GM21360 (cell line): ENCODE measurements at regions not wholly inside any gene's neighbourhood (a gene's known extent, or its start where the extent isn't known, plus 50 kb on each side); places are given as distances from the start of the nearest gene placed in this dataset.
A peak's percentile ranks its signal among the peaks of the same experiment; 100 is the strongest.
"Not testable (repeated sequence)": the region's sequence is repeated elsewhere in the genome, so short reads cannot be mapped to it uniquely, and the experiment has no call there.

ENCODE experiments used
- ATAC-seq: cut with Tn5 transposase; IDR thresholded peaks from one replicate; pipeline ENCODE4 v1.9.1; 2021; ENCODE audit warnings: mild to moderate bottlenecking, moderate library complexity; ENCODE audit not compliant: unreplicated experiment

DNA sequence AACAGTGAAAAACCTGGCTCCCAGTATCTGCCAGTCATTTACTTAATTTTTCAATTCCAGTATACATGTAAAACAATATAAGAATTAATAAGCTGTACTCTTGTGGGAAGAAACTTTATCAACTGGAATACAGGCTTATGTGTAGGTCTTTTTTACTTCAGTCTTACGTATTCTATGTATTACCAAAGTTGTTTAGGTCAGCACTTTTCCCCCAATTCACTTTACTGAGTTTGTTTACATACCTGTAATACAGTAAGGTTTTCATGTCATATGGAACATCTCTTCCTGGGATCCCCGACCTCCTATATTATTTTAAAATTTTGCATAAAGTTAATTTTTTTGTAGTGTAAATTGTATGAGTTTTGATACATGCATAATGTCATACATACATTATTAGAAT lies 181.8 kb upstream of the OLFM3 start:
- ATAC-seq = no peak

- peak; percentile 94 for ATAC-seq
These were observed 177.6 kb upstream of the OLFM3 start for GRCh38 chr1:102174259-102174863.

GRCh38 chr1:102172200-102172599 lies 175.5 kb upstream of the OLFM3 start:
- no peak for ATAC-seq

GRCh38 chr1:102163799-102164198 lies 167.1 kb upstream of the OLFM3 start:
- ATAC-seq = no peak

GRCh38 chr1:102151242-102151641 lies 154.5 kb upstream of the OLFM3 start:
- ATAC-seq = no peak

DNA sequence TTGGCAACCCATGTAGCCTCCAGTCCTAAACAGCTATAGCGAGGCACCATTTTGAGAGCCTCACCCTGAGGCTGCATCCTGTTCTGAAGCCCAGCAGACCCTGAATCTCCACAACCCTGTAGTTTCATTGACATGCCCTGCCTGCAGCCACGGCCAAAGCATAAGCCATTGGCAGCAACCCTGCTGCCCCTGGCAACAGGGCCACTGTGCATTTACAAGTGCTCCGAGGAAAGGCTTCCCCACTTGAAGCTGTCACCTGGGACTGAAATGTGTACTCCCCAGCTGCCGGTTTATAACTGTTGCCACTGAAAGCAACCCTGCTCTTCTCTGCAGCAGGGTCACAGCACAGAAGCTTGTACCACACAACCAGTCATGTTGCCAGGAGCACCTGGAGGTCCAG lies 124.2 kb upstream of the OLFM3 start:
- ATAC-seq = no peak

GRCh38 chr1:102118150-102118549 lies 121.4 kb upstream of the OLFM3 start:
- no peak for ATAC-seq

DNA sequence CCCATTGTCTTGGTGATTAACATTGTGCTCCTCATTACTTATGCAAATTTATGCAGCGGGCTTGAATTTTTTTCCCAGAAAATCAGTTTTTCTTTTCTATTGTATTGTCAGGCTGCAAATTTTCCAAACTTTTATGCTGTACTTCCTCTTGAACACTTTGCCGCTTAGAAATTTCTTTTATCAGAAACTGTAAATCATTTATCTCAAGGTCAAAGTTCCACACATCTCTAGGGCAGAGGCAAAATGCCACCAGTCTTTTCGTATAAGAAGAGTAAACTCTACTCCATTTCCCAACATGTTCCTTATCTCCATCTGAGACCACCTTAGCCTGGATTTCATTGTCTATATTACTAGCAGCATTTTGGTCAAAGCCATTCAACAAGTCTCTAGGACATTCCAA lies 113.9 kb upstream of the OLFM3 start:
- no peak for ATAC-seq

DNA sequence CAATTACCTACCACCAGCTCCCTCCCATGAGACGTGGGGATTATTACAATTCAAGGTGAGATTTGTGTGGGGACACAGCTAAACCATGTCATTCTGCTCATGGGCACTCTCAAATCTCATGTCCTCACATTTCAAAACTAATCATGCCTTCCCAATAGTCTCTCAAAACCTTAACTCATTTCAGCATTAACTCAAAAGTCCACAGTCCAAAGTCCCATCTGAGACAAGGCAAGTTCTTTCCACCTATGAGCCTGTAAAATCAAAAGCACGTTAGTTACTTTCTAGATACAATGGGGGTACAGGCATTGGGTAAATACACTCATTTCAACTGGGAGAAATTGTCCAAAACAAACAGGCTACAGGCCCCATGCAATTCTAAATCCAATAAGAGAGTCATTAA lies 112.8 kb upstream of the OLFM3 start:
- not testable (repeated sequence) for ATAC-seq

DNA sequence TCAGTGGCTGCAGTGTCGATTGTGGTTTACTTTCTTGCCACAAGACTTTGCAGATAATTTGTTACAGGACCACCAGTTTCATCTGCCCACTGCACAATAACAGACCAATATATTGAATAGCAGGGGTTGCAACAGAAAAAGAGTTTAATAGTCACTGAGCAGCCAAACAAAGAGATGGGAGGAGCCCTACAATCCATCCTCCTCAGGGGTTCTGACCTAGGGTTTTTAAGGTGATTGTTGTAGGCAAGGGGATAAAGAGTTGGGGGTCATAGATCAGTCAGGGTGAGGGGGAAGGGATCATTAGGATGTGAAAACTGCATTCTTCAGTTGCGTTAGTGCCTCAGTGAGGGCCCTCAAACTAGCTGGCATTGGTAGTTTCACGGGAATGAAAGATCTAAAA lies 110.7 kb upstream of the OLFM3 start:
- ATAC-seq = no peak

- ATAC-seq = no peak
These were observed 109.3 kb upstream of the OLFM3 start for GRCh38 chr1:102105931-102106550.

GRCh38 chr1:102103646-102104045 lies 106.9 kb upstream of the OLFM3 start:
- ATAC-seq = no peak

DNA sequence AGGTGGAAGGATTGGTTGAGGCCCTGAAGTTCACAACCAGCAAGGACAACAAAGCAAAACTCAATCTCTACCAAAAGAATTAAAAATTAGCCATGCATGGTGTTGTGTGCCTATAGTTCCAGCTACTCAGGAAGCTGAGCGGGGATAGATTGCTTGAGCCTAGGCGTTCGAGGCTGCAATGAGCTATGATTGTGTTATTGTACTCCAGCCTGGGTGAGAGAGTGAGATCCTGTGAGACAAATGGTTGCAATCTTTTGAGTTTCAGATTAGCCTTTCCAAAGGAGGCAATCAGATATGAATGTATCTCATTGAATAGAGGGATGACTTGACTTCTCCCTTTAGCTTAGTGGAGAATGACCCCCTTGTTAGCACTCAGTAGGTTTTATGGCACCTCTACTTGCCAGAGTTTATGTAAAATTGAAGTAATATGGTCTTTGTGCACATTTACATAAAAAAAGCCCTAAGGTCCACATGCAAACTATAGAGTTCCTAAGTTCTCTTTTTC lies 105.6 kb upstream of the OLFM3 start:
- no peak for ATAC-seq

GRCh38 chr1:102100666-102101065 lies 103.9 kb upstream of the OLFM3 start:
- ATAC-seq = no peak

DNA sequence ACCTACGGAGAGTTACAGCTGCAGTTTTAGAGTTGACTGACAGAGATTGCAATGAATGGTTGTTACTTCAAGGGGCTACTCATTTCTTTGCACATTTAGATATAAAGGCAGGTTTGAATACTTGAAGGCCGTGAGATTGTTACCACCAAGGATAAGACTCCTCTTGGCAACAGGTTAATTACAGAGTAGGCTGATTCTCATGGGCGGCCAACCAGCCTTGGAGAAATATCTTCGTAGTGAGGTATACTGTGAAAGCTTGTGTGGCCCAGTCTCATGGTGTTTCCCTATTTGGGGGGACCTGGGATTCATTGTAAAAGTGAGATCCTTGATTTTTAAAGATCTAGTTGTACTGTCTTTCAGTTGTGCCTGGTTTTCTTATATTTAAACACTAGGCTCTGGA lies 103.2 kb upstream of the OLFM3 start:
- ATAC-seq = no peak

DNA sequence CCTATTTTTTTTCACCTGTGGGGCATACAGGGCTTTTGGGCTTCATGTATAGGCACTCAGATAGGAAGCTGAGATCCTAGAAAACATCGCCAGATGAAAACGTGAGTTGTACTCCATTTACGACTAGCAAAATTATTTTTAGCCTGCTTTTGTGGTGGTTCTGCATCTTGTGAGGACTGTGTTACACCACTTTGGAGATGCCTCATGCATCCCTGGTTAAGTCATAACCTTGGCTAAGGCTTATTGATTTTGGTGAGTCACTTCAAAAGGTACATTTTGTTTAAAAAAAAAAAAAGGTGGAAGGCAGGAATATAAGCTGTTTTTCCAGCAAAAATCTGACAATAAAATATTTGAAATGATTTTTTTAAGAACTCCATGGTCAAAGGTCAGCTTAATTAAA lies 101.8 kb upstream of the OLFM3 start:
- ATAC-seq = no peak

DNA sequence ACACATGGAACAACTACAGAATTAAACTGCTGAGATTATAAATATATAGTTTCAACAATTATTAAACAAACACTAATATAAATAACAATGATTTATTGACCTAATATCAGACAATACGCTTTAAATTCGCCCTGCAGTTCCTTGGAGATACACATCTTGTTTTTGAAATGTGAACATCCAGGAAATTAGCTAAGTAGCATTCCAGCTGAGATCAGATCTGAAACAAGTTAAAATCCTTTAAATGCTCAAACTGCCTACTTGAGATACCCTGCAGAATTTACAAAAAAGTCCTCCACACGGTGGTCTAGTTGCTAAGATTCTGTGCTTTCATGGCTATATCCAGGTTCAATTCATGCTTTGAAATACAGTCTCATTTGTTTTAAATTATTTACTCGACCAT lies 101.4 kb upstream of the OLFM3 start:
- ATAC-seq = no peak

- ATAC-seq = no peak
These were observed 100.7 kb upstream of the OLFM3 start for GRCh38 chr1:102097451-102097850.

DNA sequence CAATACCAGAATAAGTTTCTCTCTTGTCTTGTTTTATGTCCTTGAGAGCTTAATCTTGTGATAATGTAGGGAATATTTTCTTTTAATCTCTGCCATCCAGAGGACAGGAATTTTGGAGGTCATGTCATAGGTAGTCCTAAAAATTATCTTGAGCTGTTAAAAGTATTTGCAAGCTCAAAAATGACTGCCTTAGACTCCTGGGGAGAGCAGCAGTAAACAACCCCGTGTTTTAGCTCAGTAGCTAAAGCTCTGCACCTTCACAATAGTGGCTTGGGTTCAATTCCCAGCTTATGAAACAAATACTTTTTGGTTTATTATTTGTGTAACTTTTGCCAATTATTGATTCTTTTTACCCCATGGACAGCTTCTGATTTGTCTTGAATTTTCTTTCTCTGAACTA lies 99.4 kb upstream of the OLFM3 start:
- no peak for ATAC-seq

DNA sequence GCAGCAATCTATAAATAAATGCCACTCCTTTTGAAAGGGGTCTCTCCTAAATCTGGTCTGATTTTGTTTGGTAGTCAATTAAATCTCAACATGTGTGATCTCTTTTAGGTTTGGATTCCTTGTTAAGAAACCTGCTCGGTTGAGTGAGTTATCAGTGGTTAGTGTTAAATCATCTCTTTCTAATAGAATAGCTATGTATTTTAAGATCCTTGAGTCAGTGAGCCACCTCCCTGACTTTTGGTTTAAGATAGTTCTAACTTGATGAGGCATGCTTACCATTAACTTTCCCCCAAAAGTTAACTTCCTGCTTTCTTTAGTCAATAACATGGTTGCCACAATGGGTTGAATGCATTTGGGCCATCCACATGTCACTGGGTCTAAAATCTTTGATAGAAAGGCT lies 93.1 kb upstream of the OLFM3 start:
- no peak for ATAC-seq

DNA sequence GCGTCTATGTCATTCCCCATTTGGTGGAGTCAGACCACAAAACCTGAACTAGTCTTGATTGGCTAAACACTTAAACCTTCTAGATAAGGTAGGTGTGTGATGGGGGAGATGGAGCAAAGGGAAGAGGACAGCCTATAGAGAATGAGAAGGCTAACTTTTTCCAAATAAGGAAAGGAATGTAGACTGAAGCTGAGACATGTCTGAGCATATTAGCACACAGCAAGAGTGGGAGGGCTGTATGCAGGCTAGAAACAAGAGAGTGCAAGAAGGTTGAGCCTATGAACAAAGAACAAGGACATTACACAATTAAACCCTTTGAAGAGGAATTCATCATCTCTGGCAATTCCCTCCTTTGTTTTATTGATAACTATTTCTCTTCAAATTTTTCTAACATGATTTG lies 89.2 kb upstream of the OLFM3 start:
- no peak for ATAC-seq

DNA sequence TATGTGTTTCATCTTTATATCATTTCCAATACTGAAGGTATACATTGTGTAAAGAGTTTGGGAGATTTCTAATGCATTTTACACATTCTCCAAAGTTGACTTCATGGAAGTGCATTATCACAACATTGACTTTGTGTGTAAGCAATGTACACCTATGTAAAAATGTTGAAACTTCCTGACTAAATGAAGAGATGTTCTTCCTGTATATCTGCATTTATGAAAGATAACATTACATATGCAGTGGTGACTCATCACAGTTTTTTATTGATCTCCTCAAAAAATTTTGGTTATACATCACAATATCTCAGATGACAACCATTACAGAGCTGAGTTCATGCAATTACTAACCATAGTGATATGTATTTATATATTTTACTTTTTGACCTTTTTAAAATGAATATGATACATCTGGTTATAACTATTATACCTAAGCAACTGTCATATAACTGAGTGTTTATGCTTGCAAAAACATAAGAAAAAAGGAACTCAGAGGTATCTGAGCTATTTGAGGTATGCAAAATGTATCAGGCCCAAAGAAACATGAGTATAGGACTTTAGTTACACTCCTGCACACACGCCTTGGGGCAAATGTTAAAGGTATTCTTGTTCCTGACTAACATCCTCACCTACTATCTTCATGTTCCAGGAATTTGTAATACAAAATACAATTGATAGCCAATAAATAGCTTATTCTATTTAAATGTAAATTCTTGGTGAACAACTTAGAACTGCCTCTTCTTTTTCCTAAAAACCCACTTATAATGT lies 88.2 kb upstream of the OLFM3 start:
- no peak for ATAC-seq
